ENCODE measurements at regions not wholly inside any gene's neighbourhood (a gene's known extent, or its start where the extent isn't known, plus 50 kb on each side); places are given as distances from the start of the nearest gene placed in this dataset.
"Not testable (repeated sequence)": the region's sequence is repeated elsewhere in the genome, so short reads cannot be mapped to it uniquely, and the experiment has no call there.

DNA sequence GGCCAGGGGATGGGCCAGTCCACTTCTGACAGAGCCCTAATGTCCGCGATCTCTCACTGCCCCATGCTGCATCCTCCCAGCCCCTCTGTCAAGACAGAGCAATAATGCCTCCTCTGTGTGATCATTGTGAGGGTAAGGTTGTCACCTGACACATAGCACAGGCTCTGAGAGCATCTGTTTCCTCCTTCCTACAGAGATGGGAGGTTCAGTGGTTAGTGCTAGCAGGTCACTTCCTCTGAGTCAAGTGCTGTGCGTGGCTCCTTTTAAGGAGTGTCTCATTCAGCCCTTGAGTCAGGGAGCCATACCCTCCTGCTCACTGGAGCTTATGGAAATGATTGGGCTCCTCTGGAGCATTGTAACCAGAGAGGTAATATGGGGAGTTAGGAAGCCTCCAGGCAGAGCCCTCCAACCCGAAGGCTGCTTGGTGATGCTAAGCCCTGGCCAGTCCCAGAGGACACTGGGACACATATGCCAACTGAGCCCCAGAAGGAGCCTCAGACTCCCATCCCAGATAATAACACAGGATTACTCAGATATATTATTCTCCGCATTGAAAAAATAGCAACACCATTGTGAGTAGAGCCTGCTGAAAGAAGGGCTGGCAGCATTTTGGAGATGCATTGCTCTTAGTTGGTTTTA lies 189.0 kb downstream of the GALNT1 start:
- DNase-seq = no peak

DNA sequence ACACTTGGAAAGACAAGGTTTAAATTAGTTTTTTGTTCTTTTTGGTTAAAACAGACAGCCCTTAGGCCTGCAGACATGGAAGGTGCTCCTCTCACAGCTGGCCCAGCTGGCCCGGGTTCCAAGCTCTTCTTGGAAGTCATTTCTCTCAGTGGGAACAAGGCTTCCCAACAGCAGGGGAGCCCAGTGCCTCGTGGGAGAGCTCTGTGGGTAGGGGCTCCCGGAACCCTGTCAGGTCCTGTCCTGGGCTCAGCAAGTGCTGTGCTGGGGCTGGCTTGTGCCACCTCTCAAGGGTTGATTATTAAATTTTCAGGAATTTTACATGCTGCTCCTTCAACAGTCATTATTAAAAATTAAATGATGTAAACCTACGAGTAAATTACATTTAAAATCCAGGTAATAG lies 189.6 kb downstream of the GALNT1 start:
- DNase-seq = no peak

- DNase-seq = no peak
Measured at GRCh38 chr18:35775887-35776286, 194.3 kb downstream of the GALNT1 start.

GRCh38 chr18:35776473-35776872 lies 194.9 kb downstream of the GALNT1 start:
- DNase-seq = no peak

GRCh38 chr18:35777039-35777438 lies 195.4 kb upstream of the RMP24 start:
- DNase-seq = no peak

DNA sequence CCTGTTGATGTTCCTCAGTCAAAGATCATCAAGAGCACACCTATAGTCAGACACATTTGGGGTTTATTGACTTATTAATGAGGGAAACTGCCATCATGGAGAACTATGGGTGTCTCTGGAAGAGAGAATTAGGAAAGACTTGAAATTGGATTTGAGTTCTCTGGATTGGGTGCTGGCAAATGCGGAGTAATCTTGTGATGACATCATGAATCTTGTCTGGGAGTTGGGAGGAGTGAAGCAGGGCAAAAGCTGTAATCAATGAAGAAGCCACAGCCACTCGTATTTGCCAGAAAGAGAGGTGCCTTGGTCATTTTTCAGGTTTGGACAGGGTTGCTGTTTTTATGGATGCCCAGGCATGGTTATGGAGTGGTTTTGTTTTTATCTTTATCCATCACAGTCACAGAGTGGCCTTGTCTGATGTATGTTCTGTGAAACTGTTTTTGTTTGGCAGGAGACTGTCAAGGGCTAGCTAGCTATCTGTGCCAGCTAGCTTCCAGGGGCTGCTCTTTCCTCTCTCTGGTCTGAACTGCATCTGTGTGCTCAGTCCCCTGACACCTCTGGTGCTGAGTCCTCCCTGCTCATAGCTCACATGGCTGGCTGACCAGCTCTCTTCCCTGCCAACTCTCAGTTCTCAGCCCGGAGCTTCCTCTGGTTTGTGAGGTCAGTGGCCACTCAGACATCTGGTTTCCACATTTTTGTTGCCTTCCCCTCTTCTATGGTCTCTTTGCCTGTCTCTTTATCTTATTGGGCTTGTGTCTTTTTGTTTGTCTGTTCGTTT lies 193.4 kb upstream of the RMP24 start:
- no peak for DNase-seq

- DNase-seq = no peak
Measured at GRCh38 chr18:35780937-35781336, 191.5 kb upstream of the RMP24 start.

GRCh38 chr18:35782926-35783325 lies 189.6 kb upstream of the RMP24 start:
- no peak for DNase-seq

GRCh38 chr18:35786365-35787042 lies 186.0 kb upstream of the RMP24 start:
- no peak for DNase-seq

DNA sequence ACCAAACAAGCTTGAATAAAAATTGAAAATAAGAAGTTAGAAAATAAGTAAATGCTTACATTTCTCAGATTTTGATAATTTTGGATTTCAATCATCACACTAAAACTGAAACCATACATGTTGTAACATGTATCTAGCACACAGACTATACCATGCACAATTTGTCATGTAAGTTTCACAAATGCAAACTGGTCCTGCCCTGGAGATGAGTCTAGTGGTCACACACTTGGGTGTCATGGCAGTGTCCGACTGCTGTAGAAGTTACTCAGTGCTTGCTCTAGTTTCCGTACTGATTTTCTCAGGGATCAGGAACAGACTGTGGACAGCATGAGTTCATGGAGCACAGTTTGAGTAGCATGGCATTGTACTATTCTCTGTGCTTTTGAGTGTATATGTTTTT lies 182.9 kb upstream of the RMP24 start:
- no peak for DNase-seq

- no peak for DNase-seq
Measured at GRCh38 chr18:35797948-35798347, 174.5 kb upstream of the RMP24 start.

- no peak for DNase-seq
Measured at GRCh38 chr18:35803551-35803950, 168.9 kb upstream of the RMP24 start.

GRCh38 chr18:35804377-35804776 lies 168.1 kb upstream of the RMP24 start:
- DNase-seq = no peak

DNA sequence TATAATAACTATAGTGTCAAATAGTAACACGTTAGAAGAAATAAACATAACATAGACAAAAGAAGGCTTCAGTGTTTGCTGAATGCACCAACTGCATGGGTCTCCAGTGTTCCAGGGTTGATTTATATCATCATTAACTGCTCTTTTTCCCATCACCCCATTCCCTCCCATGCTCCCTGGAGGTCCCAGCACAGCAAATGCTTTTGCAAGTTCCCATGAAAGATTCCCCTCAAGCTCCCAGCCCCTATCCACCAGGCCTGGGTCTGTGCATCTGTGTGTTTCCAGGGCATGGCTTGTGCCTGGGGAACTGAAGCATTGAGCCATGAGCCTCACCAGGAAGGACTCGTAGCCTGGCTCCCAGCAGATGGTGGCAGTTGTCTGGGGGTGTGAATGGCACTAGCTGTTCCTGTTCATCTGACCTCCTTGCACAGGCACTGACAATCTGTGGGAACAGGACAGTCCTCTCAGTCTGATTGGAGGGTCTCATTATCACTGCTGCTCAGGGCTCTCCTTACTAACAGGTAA lies 164.6 kb upstream of the RMP24 start:
- DNase-seq = no peak

- DNase-seq = no peak
Measured at GRCh38 chr18:35808796-35809195, 163.7 kb upstream of the RMP24 start.

GRCh38 chr18:35810520-35810919 lies 162.0 kb upstream of the RMP24 start:
- DNase-seq = no peak

DNA sequence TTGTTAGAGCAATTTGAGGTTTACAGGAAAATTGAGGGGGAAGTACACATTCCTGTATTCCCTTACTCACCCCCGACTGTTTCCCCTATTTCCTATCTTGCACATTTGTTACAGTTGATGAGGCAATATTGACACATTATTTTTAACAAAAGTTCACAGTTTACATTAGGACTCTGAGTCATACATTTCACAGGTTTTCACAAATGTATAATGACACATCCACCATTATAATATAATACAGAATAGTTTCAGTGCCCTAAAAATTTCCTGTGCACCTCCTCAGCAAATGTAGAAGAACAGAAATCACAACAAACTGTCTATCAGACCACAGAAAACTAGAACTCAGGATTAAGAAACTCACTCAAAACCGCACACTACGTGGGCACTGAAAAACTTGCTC lies 160.6 kb upstream of the RMP24 start:
- no peak for DNase-seq

DNA sequence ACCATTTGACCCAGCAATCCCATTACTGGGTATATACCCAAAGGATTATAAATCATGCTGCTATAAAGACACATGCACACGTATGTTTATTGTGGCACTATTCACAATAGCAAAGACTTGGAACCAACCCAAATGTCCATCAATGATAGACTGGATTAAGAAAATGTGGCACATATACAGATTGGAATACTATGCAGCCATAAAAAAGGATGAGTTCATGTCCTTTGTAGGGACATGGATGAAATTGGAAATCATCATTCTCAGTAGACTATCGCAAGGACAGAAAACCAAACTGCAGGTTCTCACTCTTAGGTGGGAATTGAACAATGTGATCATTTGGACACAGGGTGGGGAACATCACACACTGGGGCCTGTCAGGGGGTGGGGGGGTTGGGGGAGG lies 157.5 kb upstream of the RMP24 start:
- not testable (repeated sequence) for DNase-seq

DNA sequence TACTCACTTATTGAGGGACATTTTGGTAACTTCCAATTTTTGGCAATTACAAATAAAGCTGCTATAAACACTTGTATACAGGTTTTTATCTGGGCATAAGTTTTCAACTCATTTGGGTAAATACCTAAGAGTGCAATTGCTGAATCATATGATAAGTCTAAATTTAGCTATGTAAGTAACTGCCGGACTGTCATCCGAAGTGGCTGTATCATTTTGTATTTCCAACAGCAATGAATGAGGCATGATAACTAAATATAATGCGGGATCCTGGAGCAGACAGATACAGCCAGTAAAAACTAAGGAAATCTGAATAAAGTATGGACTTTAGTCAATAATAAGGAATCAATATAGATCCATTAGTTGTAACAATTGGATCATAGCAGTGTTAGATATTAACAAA lies 156.5 kb upstream of the RMP24 start:
- DNase-seq = no peak

- DNase-seq = no peak
Measured at GRCh38 chr18:35817604-35818352, 154.7 kb upstream of the RMP24 start.

- DNase-seq = no peak
Measured at GRCh38 chr18:35818353-35818667, 154.2 kb upstream of the RMP24 start.

DNA sequence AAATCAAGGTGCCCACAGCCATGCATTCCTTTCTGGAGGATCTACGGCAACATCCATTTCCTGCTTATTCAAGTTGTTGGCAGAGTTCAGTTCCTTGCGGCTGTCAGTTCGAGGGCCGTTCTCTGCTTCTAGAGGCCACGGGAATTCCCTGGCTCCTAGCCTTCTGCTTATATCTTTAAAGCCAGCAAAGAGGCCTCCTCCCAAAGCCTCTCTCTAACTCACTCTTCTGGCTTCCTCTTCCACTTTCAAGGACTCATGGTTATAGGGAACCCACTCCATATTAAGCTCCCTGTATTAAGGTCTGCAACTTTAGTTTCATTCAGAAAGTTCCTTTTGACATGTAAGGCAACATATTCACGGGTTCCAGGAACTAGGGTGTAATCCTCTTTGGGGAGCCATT lies 150.1 kb upstream of the RMP24 start:
- DNase-seq = no peak

DNA sequence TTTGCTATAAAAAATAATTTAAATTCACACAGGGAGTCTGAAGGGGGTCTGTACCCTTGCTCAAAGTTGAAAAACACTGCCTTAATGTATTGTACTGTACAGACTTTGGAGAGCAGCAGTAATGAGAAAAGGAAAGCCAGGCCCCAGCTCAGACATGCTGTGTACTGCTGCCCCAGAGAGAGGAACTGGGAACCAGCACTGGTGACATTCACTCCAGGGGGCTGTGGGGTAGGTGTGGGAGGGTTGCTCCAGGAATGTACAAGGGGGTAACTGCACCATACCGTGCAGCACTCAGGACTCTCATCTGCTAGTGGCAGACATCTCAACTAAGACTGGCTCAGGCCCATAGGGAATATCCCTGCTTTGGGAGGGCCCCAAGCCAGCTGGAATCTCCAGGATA lies 146.0 kb upstream of the RMP24 start:
- no peak for DNase-seq

All from NCI-H187 treated with DMSO at 0.1 percent for 48 hours (cell line).